Nucleus accumbens (tissue), 56 donors: ENCODE measurements at regions not wholly inside any gene's neighbourhood (a gene's known extent, or its start where the extent isn't known, plus 50 kb on each side); places are given as distances from the start of the nearest gene placed in this dataset.
A peak's percentile ranks its signal among the peaks of the same experiment; 100 is the strongest.
"Not testable (repeated sequence)": the region's sequence is repeated elsewhere in the genome, so short reads cannot be mapped to it uniquely, and the experiment has no call there.

Source experiments
- DNase-seq, 56 donors: peaks; one replicate each; lab custom pipeline; 2025; lab: John Stamatoyannopoulos, UW

GRCh38 chr5:100693481-100693880 is 158.3 kb downstream of the FAM174A start:
- DNase-seq = no peak

DNA sequence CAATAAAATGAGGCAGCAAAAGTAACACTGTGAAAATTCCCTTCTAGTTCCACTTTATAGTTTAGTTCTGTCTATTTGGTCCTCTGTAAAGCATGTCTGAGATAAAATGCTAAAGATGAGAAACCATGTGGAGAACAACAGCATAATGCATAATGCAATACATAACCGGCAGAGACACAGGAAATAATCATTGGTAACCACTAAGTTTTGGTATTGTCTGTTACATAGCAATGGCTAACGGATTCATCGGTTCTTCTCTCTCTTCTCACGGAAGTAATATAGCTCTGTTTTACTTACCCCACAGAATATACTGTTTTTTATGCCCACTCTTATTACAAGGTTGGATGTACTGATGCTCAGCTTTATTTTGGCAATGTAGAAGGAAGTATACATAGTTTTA is 158.9 kb downstream of the FAM174A start:
- no peak for DNase-seq

DNA sequence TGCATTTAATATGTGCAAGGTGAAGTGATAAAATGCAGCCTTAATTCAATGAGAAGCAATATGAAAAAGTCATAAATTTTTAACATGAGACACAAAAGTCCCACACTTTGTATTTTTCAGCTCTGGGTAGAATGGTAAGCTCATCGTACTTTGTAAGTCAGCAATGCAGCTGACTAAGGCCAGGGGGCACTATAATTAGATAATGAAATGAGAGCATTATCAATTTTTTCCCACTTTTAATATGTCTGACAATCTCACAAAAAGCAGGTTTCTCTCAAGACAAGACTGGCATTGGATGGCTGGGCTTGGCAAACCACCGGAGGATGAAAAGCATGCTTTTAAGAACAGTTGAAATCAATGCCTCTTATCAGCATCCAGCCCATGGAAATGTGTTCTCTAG is 162.8 kb downstream of the FAM174A start:
- DNase-seq = no peak

GRCh38 chr5:100706776-100707175 is 171.6 kb downstream of the FAM174A start:
- no peak for DNase-seq

GRCh38 chr5:100708645-100709171 is 173.5 kb downstream of the FAM174A start:
- DNase-seq = no peak

- peak in 1 of 56 donors; percentile 1 for DNase-seq
Measured at GRCh38 chr5:100709771-100710170, 174.6 kb downstream of the FAM174A start.

GRCh38 chr5:100714780-100715179 is 179.6 kb downstream of the FAM174A start:
- DNase-seq = not testable (repeated sequence)

- DNase-seq = no peak
Measured at GRCh38 chr5:100722657-100723056, 180.4 kb downstream of the ST8SIA4 start.

- no peak for DNase-seq
Measured at GRCh38 chr5:100723229-100723628, 179.9 kb downstream of the ST8SIA4 start.

DNA sequence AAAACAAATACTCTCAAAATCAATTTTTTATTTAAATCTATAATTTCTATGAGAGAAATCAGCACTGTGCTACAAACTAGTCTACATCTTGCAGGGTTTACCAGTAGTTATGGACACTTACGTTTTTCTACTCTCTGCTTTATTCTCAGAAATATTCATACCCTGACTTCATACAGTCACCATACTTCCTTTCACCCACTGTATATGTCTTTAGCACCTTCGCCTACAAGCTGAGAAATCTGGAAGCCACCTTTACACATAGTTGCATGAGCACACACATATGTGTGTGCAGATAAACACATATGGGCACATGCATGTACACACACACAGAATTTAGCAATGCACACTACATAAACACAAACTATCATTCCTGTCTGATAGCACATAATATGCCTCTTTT is 177.0 kb downstream of the ST8SIA4 start:
- DNase-seq = no peak

DNA sequence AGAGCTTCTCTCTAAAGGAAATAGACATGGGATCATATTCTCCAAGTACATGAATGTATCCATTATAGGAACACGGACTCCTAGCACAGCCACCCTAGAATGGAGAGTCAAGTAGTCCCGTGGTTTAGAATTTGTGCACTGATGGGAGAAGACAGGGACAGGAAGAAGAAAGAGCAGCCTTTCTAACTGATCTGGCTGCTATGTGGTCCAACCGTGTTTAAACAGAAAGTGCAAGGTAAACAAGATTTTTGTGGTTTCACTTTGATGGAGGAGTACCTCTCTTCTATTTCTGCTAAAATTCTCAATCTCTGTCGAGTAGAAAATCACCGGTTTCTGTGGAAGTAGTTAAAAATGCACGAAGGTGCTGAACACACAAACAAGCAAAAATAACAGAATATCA is 171.3 kb downstream of the ST8SIA4 start:
- no peak for DNase-seq

DNA sequence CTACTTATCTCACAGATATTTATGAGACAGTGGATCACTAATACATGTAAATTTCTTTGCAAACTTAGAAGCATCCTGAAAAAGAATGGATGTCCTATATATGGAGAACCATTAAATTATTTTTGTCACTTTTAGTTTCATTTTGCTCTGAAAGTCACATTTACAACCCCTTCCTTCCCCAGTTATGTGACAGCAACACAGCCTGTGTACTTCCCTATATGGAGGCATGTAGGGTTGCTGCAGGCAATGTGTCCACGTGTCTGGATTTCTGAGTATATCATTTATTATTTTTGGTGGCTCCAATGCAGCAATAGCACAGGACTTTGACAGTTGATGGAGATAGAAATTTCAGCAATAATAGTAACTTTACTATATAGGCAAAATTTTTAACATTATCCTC is 156.4 kb downstream of the ST8SIA4 start:
- no peak for DNase-seq

DNA sequence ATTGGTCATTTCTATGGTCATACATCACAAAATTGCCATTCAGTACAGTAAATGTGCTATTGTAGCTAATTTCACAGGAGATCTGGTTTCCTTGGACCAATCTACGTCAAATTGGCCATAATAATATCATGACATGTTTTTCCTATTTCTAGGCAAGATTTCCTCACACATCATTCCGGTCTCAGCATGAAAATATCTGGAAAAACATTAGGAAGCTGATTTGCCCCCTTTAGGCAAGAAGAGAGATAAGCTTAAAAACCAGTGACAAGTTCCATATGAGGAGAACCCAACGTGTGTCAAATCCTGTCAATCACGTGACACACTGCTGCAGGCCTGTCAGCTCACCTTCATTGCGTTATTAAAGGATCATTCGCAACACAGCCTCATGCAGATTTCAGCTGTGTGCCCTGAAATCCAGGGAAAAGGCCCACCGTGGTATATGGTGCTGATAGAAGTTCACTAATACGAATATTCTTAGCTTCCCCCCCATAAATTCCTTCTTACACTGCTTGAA is 153.3 kb downstream of the ST8SIA4 start:
- DNase-seq = no peak

DNA sequence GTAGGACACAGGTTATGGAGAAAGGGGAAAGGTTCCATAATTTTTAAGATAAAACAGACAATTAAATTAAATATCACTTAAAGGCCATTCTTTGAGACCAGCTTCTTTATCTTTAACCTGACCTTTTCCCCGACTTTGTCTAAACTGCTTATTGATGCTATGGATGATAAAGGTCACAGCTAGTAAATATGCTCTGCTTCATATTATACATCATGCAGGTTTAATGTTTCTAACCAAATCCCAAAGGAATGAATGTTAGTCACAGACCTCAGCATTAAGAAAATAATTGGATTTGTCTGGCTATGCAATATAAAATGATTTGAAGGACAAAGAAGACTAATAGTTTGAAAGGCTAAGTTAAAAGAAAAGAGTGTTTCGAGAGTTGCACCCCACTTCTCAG is 147.6 kb downstream of the ST8SIA4 start:
- no peak for DNase-seq
